GM18526 (cell line): ENCODE measurements at regions not wholly inside any gene's neighbourhood (a gene's known extent, or its start where the extent isn't known, plus 50 kb on each side); places are given as distances from the start of the nearest gene placed in this dataset.

Source experiments
- POLR2A ChIP-seq: IDR thresholded peaks from 3 replicates; pipeline ENCODE4 v1.6.1; 2011; ENCODE audit not compliant: insufficient read length; ENCODE audit errors: extremely low read depth

DNA sequence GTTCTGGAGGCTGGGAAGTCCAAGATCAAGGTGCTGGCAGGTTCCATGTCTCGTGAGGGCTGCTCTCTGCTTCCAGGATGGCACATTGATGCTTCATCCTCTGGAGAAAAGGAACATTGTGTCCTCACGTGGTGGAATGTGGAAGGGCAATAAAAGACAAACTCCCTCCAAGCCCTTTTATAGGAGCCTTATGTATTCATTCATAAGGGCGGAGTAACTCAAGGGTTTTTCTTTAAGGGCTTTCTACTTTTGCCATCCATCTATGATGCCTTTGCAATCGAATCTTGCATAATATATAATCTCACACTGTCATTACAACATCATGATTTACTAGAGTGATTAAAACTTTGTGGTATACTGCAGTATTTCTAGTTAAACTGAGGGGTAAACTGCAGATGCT, 132.7 kb upstream of the DDHD1 start:
- TF ChIP-seq POLR2A: no peak

DNA sequence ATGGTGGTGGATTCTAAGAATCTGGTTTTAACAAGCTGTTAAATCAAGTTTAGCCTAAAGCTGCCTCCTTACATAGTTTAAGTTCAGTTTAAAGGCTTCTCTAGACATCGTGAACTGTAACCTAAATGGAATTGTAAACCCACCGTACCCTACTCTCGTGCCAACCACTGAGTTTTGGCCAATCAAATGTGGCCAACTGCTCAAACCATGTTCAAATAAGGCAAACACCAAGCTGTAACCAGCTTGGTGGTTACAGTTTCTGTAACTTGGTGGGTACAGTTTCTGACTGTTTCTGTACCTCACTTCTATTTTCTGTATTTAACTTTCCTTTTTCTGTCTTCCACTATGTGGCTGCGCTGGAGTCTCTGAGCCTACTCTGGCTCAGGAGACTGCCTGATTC, 131.9 kb upstream of the DDHD1 start:
- TF ChIP-seq POLR2A: no peak

DNA sequence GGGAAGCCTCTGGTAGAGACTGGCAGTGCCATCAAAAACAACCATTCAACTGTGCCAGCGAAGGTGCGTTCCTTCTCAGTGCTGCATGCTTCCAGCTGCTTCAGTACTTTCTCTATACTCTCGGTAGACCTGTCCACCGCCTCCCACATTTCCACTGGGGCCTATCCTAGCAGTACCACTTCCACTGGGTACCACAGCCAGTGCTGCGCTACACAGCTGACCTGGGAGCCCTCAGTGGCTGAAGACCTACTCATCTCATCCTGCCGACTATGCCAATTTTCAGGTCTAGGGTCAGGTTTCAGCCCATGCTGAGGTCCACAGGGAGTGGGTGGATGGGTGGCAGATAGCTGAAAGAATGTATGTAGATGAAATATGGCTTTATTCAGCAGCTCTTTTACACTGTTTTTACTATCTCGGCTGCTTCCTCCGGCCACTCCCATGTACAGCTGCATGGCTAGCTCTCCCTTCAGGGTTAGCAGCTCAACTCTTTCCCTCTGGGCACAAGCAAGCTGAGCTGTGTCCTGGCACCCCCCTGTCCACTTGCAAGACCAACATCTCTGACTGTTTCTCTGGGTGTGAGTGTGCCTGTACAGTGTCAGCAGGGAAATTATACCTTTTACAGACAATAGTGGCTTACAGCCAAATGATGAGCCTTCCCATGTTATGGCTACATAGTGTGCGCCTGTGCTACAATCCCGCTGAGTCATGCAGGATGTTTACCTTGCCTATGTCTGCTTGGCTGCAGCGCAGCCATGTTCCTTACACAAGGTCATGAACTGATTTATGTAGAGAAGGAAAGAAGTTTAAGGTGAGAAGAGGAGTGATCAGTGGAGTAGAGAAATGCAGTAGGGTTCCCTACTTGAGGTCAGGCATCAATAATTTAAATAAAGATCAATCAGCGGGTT, 125.7 kb upstream of the DDHD1 start:
- no peak for TF ChIP-seq POLR2A

DNA sequence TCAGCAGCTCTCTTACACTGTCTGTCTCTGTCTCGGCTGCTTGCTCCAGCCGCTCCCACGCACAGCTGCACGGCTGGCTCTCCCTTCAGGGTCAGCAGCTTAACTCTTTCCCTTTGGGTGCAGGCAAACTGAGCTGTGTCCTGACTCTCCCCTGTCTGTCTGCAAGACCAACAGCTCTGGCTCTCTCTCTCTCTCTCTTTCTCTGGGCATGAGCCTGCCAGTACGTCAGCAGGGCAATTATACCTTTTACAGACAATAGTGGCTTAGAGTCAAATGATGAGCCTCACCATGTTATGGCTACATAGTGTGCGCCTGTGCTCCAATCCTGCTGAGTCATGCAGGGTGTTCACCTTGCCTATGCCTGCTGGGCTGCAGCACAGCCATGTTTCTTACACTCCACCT, 120.5 kb upstream of the DDHD1 start:
- TF ChIP-seq POLR2A: no peak

DNA sequence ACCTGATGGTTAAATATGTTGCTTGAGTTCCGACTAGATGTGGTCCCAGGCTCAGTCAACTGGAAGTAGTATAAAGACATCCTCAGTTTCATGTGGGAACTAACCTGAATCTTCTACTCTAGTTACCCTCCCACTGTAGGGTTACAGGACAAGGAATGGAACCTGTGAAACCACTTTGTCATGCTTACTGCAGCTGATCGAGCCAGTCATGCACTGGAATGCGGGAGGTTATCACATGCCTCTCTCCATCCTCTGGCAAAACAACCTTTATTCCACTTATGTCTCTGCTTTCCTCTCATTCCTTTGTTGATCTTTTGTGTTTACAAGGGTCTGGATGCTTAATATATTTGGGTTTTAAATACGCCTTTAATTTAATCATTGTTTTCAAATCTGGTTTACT, 111.9 kb upstream of the DDHD1 start:
- TF ChIP-seq POLR2A: no peak

DNA sequence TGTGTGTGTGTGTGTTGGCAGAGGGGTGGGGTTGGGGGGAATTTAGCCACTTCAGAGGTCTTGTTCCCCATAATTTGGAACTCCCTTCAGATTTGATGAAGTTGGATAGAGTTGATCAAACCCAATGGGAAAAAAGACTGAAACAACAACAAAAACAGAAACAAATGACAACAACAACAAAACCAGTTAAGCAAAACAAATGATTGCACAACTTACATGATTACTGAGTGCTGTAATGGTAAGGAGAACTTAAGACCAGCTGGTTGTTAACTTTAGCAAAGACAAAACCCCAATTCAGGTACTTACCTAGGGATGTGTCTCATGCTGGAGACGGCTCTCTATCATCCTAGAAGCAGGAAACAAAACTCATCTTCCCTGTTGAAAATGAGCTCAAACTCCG, 107.8 kb upstream of the DDHD1 start:
- TF ChIP-seq POLR2A: no peak

DNA sequence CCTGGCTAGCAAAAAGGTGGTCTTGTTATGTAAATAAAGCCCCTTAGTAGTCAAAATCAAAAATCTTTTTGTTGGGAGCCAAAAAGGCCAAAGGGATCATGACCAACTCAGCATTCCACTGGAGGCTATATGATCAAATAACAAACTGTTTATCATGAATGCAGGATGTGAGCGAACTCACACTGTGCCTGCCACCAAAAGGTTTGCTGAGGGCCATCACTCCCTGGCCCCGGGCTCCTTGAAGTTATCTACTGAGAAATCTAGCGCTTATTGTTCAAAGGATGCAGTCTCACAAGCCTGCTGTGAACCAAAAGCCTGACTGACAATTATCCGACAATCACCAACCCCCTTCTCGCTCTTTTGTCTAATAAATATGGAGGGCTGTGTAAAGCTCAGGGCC, 107.2 kb upstream of the DDHD1 start:
- TF ChIP-seq POLR2A: no peak

DNA sequence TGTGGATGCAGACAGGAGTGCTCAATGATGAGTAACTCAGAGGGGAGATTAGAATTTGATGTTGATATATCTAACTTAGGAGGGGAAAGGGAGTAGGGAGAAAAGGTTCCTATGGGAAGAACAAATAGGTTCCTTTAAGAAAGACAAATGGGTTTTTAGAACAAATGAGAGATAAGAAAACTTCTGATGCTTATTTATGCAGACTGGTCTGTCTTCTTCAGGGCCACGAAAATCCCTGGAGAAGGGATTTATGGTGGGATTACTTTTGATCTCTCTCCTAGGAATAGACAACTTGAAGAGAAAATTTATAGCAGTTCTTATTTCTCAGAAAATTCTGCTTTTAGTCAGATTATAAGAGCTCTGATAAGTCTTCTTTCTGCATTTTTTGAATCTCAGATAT, 99.0 kb upstream of the DDHD1 start:
- no peak for TF ChIP-seq POLR2A

DNA sequence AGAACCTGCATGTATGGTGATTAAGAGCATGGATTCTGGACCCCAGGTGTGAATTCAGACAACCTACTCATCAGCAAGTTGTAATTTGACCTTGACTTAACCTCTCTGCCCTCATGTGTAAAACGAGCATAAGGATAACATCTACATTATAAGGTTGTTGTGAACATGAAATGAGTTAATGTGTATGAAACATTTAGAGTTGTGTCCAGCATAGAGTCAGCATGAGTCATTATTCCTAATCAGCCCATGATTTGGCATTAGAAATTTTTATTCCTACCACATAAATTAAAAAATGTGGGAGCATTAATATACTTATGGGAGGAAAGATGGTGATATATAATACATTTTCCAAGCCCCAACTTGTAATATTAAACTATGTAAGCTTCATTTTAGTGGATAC, 95.9 kb upstream of the DDHD1 start:
- TF ChIP-seq POLR2A: no peak

DNA sequence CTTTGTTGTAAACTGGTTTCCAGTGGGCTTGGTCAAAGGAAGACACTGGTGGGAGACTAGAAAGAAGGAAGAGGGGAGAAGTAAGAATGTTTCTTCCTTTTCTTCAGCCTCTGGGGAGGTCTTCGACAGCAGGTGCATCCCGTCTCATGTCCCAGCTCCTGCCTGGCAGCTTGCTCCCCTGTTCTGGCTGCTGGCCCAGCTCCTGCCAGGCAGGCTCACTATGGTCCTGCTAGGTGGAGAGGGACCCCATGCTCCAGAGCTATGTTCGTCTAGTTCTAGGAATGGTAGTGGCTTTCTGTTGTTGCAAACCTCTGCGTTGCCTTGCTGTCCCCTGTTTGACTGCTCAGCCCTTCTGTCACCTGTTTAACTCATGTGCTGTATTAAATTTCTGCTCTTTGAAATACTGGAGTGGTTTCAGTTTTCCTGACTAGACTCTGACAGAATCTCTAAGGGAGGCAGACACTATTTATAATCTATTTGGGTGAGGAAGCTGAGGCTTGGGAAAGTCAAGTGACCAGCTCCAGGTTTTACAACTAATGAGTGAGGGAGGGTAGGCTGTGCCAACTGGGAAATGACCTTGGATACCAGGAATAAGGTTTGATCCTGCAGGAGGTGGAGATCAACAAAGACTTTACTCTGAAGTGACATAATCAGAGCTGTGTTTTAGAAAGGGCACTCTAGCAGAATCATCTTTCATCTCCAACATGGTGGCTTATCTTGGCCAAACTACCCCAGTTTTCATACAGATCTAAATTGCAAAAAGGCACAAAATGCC, 94.7 kb upstream of the DDHD1 start:
- no peak for TF ChIP-seq POLR2A

DNA sequence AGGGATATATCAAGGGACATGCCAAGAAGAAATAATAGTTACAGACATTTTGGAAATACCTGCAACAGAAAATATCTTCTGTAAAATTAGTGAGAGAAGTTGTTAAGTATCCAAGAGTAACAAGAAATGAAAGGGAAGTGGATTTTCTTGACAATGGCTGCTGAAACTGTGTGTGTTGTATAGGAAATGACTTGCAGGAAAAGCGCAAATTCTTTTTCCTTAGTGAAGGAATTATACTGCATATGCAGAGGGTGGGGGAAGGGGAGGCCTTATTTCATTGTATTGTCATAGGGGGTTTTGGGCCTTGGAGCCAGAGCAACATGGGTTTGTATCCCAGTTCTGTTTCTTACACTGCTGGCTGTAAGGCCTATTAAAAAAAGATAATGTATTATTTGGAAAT, 84.4 kb upstream of the DDHD1 start:
- no peak for TF ChIP-seq POLR2A

DNA sequence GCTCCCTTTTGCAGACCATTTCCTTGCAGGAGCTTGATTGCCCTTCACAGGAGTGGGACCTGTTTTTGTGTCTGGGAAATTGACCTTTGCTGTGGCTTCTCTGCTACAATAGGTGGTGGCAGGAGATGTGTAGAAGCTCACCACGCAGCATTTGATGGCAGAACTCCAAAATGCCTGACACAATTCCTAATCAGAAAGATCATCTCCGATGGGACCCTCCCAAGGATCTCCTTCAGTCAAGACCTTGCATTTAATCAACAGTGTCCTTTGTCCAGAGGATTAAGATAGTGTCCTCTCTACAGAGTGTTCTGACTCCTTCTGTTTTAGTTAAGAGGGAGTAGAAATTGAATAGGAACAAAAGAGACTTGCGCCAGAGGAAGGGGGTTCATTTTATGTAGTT, 83.6 kb upstream of the DDHD1 start:
- TF ChIP-seq POLR2A: no peak

DNA sequence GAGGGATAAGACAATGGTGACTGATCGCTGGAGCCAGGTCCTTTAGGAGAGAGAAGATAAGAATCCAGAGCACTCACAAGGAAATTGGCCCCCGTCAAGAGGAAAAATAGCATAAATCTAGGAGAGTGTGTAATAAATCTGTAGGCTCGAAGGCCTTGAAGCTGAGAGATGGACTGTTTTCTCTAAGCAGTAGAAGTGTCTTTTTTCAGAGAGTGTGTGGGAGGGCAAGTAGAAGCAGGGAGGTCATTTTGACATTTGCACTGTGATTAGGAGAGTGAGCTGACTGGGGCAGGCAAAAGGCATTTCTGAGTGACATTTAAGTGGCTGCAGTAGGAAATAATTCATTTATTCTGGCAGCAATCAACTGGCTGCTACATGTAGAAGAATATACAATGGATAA, 78.0 kb upstream of the DDHD1 start:
- no peak for TF ChIP-seq POLR2A

DNA sequence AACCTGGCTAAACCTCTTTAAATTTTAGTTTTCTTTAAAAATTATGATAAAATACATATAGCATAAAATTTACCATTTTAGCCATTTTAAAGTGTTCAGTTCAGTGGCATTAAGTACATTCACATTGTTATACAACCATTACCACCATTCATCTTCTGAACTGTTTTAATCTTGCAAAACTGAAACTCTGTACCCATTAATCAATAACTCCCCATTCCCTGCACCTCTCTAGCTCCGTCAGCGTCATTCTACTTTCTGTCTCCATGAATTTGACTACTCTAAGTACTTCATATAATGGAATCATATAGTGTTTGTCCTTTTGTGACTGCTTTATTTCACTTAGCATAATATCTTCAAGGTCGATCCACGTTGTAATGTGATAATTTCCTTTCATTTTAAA, 75.8 kb upstream of the DDHD1 start:
- no peak for TF ChIP-seq POLR2A

DNA sequence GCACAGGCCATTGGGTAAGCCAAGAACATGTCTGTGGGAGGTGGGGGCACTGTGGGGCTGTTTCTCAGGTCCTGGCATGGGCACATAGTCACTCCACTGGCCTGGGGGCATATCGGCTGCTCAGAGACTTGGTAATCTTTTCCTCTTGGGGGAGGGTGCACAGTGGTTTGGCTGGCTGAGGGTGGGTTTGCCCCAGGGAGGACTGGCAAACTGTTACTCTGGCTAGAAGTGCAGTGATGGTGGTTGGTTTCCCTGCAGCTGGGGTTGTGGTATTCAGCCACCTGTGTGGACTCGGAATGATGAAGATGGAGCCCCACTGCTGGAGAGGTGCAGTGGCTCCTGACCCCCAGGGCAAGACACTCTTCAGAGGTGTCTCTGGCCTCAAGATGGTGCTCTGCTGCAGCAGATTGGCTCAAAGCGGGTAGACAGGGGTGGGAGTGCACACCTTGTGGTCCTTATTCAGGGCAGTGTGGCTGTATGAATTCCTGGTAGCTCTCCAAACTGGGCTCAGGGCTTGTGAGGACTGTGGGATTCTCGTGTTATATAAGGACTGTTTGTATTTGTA, 74.1 kb upstream of the DDHD1 start:
- TF ChIP-seq POLR2A: no peak

DNA sequence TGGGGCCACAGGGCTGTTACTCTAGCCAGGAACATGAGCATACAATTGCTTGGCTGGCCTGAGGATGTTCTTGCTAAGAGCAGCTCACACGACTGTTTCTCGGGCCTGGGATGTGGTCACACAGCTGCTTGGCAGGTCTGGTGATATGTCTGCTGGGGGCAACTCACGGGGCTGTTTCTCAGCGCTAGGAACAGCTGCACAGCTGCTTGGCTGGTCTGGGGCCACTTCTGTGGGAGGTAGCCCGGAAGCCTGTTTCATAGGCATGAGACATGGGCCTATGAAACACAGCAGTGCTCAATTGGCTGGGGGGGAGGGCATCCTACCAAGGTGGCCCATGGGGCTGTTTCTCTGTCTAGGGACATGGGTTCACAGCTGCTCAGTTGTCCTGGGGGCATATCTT, 73.4 kb upstream of the DDHD1 start:
- no peak for TF ChIP-seq POLR2A

DNA sequence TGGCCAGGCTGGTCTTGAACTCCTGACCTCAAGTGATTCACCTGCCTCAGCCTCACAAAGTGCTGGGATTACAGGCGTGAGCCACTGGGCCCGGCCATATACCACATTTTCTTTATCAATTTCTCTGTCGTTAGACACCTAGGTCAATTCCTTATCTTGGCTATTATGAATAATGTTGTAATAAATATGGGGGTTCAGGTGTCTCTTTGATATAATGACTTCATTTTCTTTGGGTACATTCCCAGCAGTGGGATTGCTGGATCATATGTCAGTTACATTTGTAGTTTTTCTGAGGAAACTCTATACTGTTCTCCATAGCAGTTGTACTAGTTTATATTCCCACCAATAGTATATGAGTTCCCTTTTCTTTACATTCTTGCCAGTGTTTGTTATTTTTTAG, 67.8 kb upstream of the DDHD1 start:
- TF ChIP-seq POLR2A: no peak

DNA sequence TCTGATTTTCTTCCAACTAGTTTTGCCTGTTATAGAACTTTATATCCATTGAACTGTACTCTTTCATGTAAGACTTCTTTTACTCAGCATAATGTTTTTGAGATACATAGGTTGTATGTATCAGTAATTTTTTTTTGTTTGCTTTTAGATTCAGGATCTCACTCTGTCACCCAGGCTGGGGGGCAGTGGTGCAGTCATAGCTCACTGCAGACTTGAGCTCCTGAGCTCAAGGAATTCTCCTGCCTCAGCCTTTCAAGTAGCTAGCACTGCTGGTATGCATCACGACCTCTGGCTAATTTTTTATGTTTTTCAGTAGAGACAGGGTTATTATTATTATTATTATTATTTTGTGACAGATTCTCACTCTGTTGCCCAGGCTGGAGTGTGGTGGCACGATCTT, 65.0 kb upstream of the DDHD1 start:
- no peak for TF ChIP-seq POLR2A
